IMR-90 (cell line): ENCODE measurements at regions not wholly inside any gene's neighbourhood (a gene's known extent, or its start where the extent isn't known, plus 50 kb on each side); places are given as distances from the start of the nearest gene placed in this dataset.
"Not testable (repeated sequence)": the region's sequence is repeated elsewhere in the genome, so short reads cannot be mapped to it uniquely, and the experiment has no call there.

Experiments used
- ATAC-seq: fragments of 200-7000 bp; cut with Tn5 transposase; 2 replicates; pipeline ENCODE4 v1.9.1; 2020; ENCODE audit warnings: low read depth, mild to moderate bottlenecking, moderate library complexity
- BruUV-seq: library from RNA; stranded (reverse); fragments of 400-500 nt; replicated peaks from 2 replicates; lab custom pipeline; 2021; lab: Mats Ljungman, UMichigan
- CTCF ChIA-PET: fragments of 300-600 bp; formaldehyde crosslinking; extraction: SDS; loops from one replicate; lab custom pipeline; 2021; ENCODE audit warnings: antibody characterized with exemption; lab: Yijun Ruan, JAX
- POLR2A ChIA-PET: fragments of 300-600 bp; sonication (Branson Sonifier 250); formaldehyde crosslinking; loops from one replicate; lab custom pipeline; 2022; ENCODE audit warnings: antibody characterized with exemption; ENCODE audit not compliant: unreplicated experiment; lab: Charles Lee
- DNase-seq: peaks from one replicate; pipeline ENCODE4 v3.0.0; 2013
- H2AFZ ChIP-seq: replicated peaks from 2 replicates; pipeline ENCODE3; 2013; ENCODE audit warnings: low read length, mild to moderate bottlenecking; ENCODE audit not compliant: poor library complexity
- H2AK5ac ChIP-seq: 2 replicates; pipeline ENCODE4 v1.6.1; 2013; ENCODE audit warnings: low read depth, low read length, inconsistent platforms
- H2AK9ac ChIP-seq: replicated peaks from 2 replicates; pipeline ENCODE3; 2013; ENCODE audit warnings: mild to moderate bottlenecking, low read depth, low read length, moderate library complexity; ENCODE audit not compliant: poor library complexity
- H2BK120ac ChIP-seq: 2 replicates; pipeline ENCODE4 v1.6.1; 2013; ENCODE audit warnings: low read depth, low read length, inconsistent platforms
- H2BK15ac ChIP-seq: 3 replicates; pipeline ENCODE4 v1.6.1; 2013; ENCODE audit warnings: low read depth, low read length, inconsistent platforms
- H2BK20ac ChIP-seq: 2 replicates; pipeline ENCODE4 v1.6.1; 2013; ENCODE audit warnings: low read depth, mild to moderate bottlenecking, inconsistent platforms, low read length, moderate library complexity
- H2BK5ac ChIP-seq: 2 replicates; pipeline ENCODE4 v1.6.1; 2013; ENCODE audit warnings: mild to moderate bottlenecking, low read depth, low read length, inconsistent platforms; ENCODE audit not compliant: poor library complexity, severe bottlenecking
- H3K14ac ChIP-seq: replicated peaks from 2 replicates; pipeline ENCODE4 v1.6.1; 2013; ENCODE audit warnings: low read depth, low read length, inconsistent platforms
- H3K18ac ChIP-seq: 2 replicates; pipeline ENCODE4 v1.6.1; 2013; ENCODE audit warnings: low read depth, low read length, control low read depth
- H3K23ac ChIP-seq: 2 replicates; pipeline ENCODE4 v1.6.1; 2013; ENCODE audit warnings: low read depth, low read length, inconsistent platforms
- H3K27ac ChIP-seq: 2 replicates; pipeline ENCODE4 v1.5.1; 2013; ENCODE audit warnings: mild to moderate bottlenecking, control low read depth, low read length; ENCODE audit not compliant: insufficient read depth
- H3K27me3 ChIP-seq: 2 replicates; pipeline ENCODE4 v1.6.1; 2013; ENCODE audit warnings: low read length; ENCODE audit not compliant: control insufficient read depth, insufficient read depth
- H3K36me3 ChIP-seq: 2 replicates; pipeline ENCODE4 v1.6.1; 2013; ENCODE audit warnings: low read length, mixed read lengths; ENCODE audit not compliant: control insufficient read depth, insufficient read depth
- H3K4ac ChIP-seq: 2 replicates; pipeline ENCODE4 v1.6.1; 2013; ENCODE audit warnings: low read depth, low read length, inconsistent platforms
- H3K4me1 ChIP-seq: 2 replicates; pipeline ENCODE4 v1.6.1; 2013; ENCODE audit warnings: low read length, mixed read lengths; ENCODE audit not compliant: control insufficient read depth, insufficient read depth
- H3K4me2 ChIP-seq: 2 replicates; pipeline ENCODE4 v1.6.1; 2013; ENCODE audit warnings: low read depth, mild to moderate bottlenecking, control low read depth, low read length, moderate library complexity
- H3K4me3 ChIP-seq: 2 replicates; pipeline ENCODE4 v1.5.1; 2013; ENCODE audit warnings: low read depth, mild to moderate bottlenecking, control low read depth, low read length, moderate library complexity; ENCODE audit not compliant: insufficient read depth
- H3K56ac ChIP-seq: 2 replicates; pipeline ENCODE4 v1.6.1; 2013; ENCODE audit warnings: low read length, inconsistent platforms; ENCODE audit not compliant: insufficient read depth; ENCODE audit errors: extremely low read depth
- H3K79me1 ChIP-seq, 2 experiments: 2 replicates each; pipeline ENCODE4 v1.6.1; 2013; ENCODE audit warnings: low read length in 2 of 2, inconsistent platforms in 1 of 2, low read depth in 1 of 2
- H3K9ac ChIP-seq: 2 replicates; pipeline ENCODE4 v1.6.1; 2013; ENCODE audit warnings: low read depth, low read length, control low read depth
- H3K9me1 ChIP-seq: 2 replicates; pipeline ENCODE4 v1.6.1; 2013; ENCODE audit warnings: low read length, inconsistent platforms; ENCODE audit not compliant: insufficient read depth
- H3K9me3 ChIP-seq: 2 replicates; pipeline ENCODE4 v1.6.1; 2013; ENCODE audit warnings: low read length; ENCODE audit not compliant: control insufficient read depth, insufficient read depth
- H4K20me1 ChIP-seq: 2 replicates; pipeline ENCODE4 v1.6.1; 2013; ENCODE audit warnings: low read length, inconsistent platforms; ENCODE audit not compliant: insufficient read depth
- H4K5ac ChIP-seq: 2 replicates; pipeline ENCODE4 v1.6.1; 2013; ENCODE audit warnings: mild to moderate bottlenecking, low read depth, low read length, control low read depth
- H4K8ac ChIP-seq, 2 experiments: 2 replicates each; pipeline ENCODE4 v1.6.1; 2013; ENCODE audit warnings: low read depth in 2 of 2, low read length in 2 of 2, control low read depth in 1 of 2, inconsistent platforms in 1 of 2
- H4K91ac ChIP-seq: 2 replicates; pipeline ENCODE4 v1.6.1; 2013; ENCODE audit warnings: low read depth, low read length, inconsistent platforms; ENCODE audit not compliant: insufficient read depth
- CTCF ChIP-seq: conservative IDR thresholded peaks from 2 replicates; pipeline ENCODE4 v1.5.1; 2012; ENCODE audit warnings: mild to moderate bottlenecking, low read depth, low read length, improper control_type of control experiment
- RAD21 ChIP-seq: IDR thresholded peaks from 2 replicates; pipeline ENCODE4 v1.6.1; 2012; ENCODE audit warnings: low read length, improper control_type of control experiment
- WGBS, 2 experiments: methylation state at CpG; one replicate each; pipeline versions ENCODE4 v1.1.5 to v1.1.7; 2013; ENCODE audit warnings: missing lambda C conversion rate in 2 of 2; ENCODE audit not compliant: insufficient read length in 1 of 2; ENCODE audit errors: extremely low coverage in 2 of 2; 5-methylcytosine and 5-hydroxymethylcytosine counted together
- dilution Hi-C: fragments of 300-500 bp; cut with HindIII; formaldehyde crosslinking; loops from one replicate; pipeline ENCODE4 v1.14.3; 2018; ENCODE audit warnings: low sequenced_read_pairs; ENCODE audit not compliant: unreplicated experiment
- in situ Hi-C: fragments of 300-500 bp; cut with MboI; formaldehyde crosslinking; loops from 3 replicates; pipeline ENCODE4 v1.14.3; 2019; ENCODE audit warnings: low sequenced_read_pairs, inconsistent platforms, mixed read lengths
- intact Hi-C: fragments of 100-400 bp; cut with micrococcal nuclease; formaldehyde crosslinking; loops from 2 replicates; pipeline ENCODE4 v1.10.0; 2022

GRCh38 chr20:30348932-30349331, 908.5 kb upstream of the DEFB115 start:
- intact Hi-C loops = not testable (repeated sequence)

More at GRCh38 chr20:30348932-30349331, 908.5 kb upstream of the DEFB115 start:
- H3K4me1 ChIP-seq, H3K4ac ChIP-seq, ATAC-seq, H3K79me1 ChIP-seq, H3K23ac ChIP-seq, H2BK15ac ChIP-seq, H4K5ac ChIP-seq, dilution Hi-C loops, H4K20me1 ChIP-seq, H3K9me1 ChIP-seq, H2BK120ac ChIP-seq, BruUV-seq, H2BK5ac ChIP-seq, H3K9ac ChIP-seq, H3K36me3 ChIP-seq, POLR2A ChIA-PET, H3K27me3 ChIP-seq, H2AFZ ChIP-seq, H3K4me2 ChIP-seq, H3K9me3 ChIP-seq, H2AK5ac ChIP-seq, H3K27ac ChIP-seq, H3K18ac ChIP-seq, H3K4me3 ChIP-seq, H4K8ac ChIP-seq, H3K14ac ChIP-seq, H3K56ac ChIP-seq, CTCF ChIA-PET, H2AK9ac ChIP-seq, H4K91ac ChIP-seq, in situ Hi-C loops, H2BK20ac ChIP-seq: not testable (repeated sequence)
- peak; percentile 0 for DNase-seq
- WGBS, 2 experiments = no CpG with 5 or more reads among the region's 6 CpGs
- TF ChIP-seq CTCF (0 out of 2 replicates have a peak, but pooled peaks have one; percentile 6), RAD21 (peak; percentile 5; the same call in 1 of the 2 replicates)
